SU-DHL-6 (cell line): ENCODE measurements at regions not wholly inside any gene's neighbourhood (a gene's known extent, or its start where the extent isn't known, plus 50 kb on each side); places are given as distances from the start of the nearest gene placed in this dataset.

Source experiments
- H2AFZ ChIP-seq: fragments of 200-600 bp; sonication (generic); 2 replicates; pipeline ENCODE4 v1.6.1; 2014; ENCODE audit warnings: low read depth, mild to moderate bottlenecking, moderate library complexity, mixed read lengths, antibody characterized with exemption, low read length; ENCODE audit not compliant: severe bottlenecking
- H3F3A ChIP-seq: fragments of 200-600 bp; shearing (Covaris generic); 2 replicates; pipeline ENCODE4 v1.6.0; 2016; ENCODE audit warnings: antibody characterized with exemption, mild to moderate bottlenecking; ENCODE audit not compliant: insufficient read depth
- H3K27ac ChIP-seq: fragments of 200-600 bp; sonication (generic); 2 replicates; pipeline ENCODE4 v1.5.1; 2016; ENCODE audit warnings: low read depth, mild to moderate bottlenecking, low read length, moderate library complexity, mixed read lengths
- H3K27me3 ChIP-seq: fragments of 200-600 bp; sonication (generic), shearing (Covaris generic); 2 replicates; pipeline ENCODE4 v1.6.0; 2014; ENCODE audit warnings: mild to moderate bottlenecking, low read length
- H3K36me3 ChIP-seq: fragments of 200-600 bp; sonication (generic); 2 replicates; pipeline ENCODE4 v1.6.1; 2014; ENCODE audit warnings: mild to moderate bottlenecking, low read length, mixed read lengths
- H3K4me2 ChIP-seq: fragments of 300-600, 200-600 bp; shearing (Covaris generic), sonication (generic); 2 replicates; pipeline ENCODE4 v1.6.0; 2014; ENCODE audit warnings: low read length, low read depth, mild to moderate bottlenecking; ENCODE audit not compliant: poor library complexity, severe bottlenecking
- H3K4me3 ChIP-seq: fragments of 200-600 bp; sonication (generic); 2 replicates; pipeline ENCODE4 v1.5.1; 2014; ENCODE audit warnings: antibody characterized with exemption, low read length, mild to moderate bottlenecking, mixed read lengths; ENCODE audit not compliant: insufficient read depth, poor library complexity, severe bottlenecking
- H3K79me2 ChIP-seq: fragments of 200-600 bp; sonication (generic); 2 replicates; pipeline ENCODE4 v1.6.1; 2014; ENCODE audit warnings: mild to moderate bottlenecking, low read length, moderate library complexity; ENCODE audit not compliant: insufficient read depth
- H3K9ac ChIP-seq: fragments of 200-600 bp; sonication (generic); 2 replicates; pipeline ENCODE4 v1.7.0; 2014; ENCODE audit warnings: mild to moderate bottlenecking, low read length
- H3K9me2 ChIP-seq: fragments of 200-600 bp; sonication (generic); replicated peaks from 2 replicates; pipeline ENCODE4 v1.6.1; 2014; ENCODE audit warnings: low read length; ENCODE audit not compliant: insufficient read depth
- H3K9me3 ChIP-seq: fragments of 200-600 bp; sonication (generic); 2 replicates; pipeline ENCODE4 v1.6.1; 2014; ENCODE audit warnings: low read length, mixed read lengths; ENCODE audit not compliant: insufficient read depth
- H4K20me1 ChIP-seq: fragments of 200-600 bp; sonication (generic); 2 replicates; pipeline ENCODE4 v1.6.1; 2014; ENCODE audit warnings: low read depth, mild to moderate bottlenecking, antibody characterized with exemption, low read length, moderate library complexity, mixed read lengths
- CTCF ChIP-seq: fragments of 200-600 bp; sonication (generic); IDR thresholded peaks from one replicate; pipeline ENCODE4 v1.5.1; 2017; ENCODE audit warnings: antibody characterized with exemption, mild to moderate bottlenecking, low read length, moderate library complexity; ENCODE audit not compliant: insufficient read depth, poor library complexity, severe bottlenecking
- EZH2phosphoT487 ChIP-seq: fragments of 200-600 bp; sonication (generic), shearing (Covaris generic); conservative IDR thresholded peaks from 2 replicates; pipeline ENCODE4 v1.6.1; 2018; ENCODE audit warnings: mild to moderate bottlenecking, antibody characterized with exemption, low read length, moderate library complexity, mixed read lengths

GRCh38 chr11:116360221-116360941, 412.4 kb downstream of the BUD13 start:
- no peaks in the 10 kb centered on the region for H3K27me3 ChIP-seq

GRCh38 chr11:116357784-116358544, 414.8 kb downstream of the BUD13 start:
- no peak overlapping the region for H3K9ac ChIP-seq
- H3K9me3 ChIP-seq, result no peaks in the 10 kb centered on the region
- H3F3A ChIP-seq, result no peaks in the 10 kb centered on the region
- H3K4me2 ChIP-seq, result no peak overlapping the region
- no peak overlapping the region for H3K4me3 ChIP-seq
- H2AFZ ChIP-seq, result no peak overlapping the region
- no peaks in the 10 kb centered on the region for H3K79me2 ChIP-seq
- TF ChIP-seq EZH2phosphoT487 (no peak), CTCF (no peak)
- H4K20me1 ChIP-seq, result no peaks in the 10 kb centered on the region
- H3K27ac ChIP-seq, result no peak overlapping the region
- H3K9me2 ChIP-seq, result no peaks in the 10 kb centered on the region
- no peaks in the 10 kb centered on the region for H3K27me3 ChIP-seq
- H3K36me3 ChIP-seq, result no peaks in the 10 kb centered on the region

More at GRCh38 chr11:116360221-116360941, 412.4 kb downstream of the BUD13 start:
- no peak for TF ChIP-seq EZH2phosphoT487
- no peak for TF ChIP-seq CTCF
- no peaks in the 10 kb centered on the region for H3K79me2 ChIP-seq
- no peaks in the 10 kb centered on the region for H3F3A ChIP-seq
- H4K20me1 ChIP-seq, result no peaks in the 10 kb centered on the region
- H3K9ac ChIP-seq, result no peak overlapping the region
- H3K27ac ChIP-seq, result no peak overlapping the region
- H3K4me2 ChIP-seq, result no peak overlapping the region
- H2AFZ ChIP-seq, result no peak overlapping the region
- no peaks in the 10 kb centered on the region for H3K36me3 ChIP-seq
- no peak overlapping the region for H3K4me3 ChIP-seq
- no peaks in the 10 kb centered on the region for H3K9me2 ChIP-seq
- H3K9me3 ChIP-seq, result no peaks in the 10 kb centered on the region

GRCh38 chr11:116356451-116356850, 416.3 kb downstream of the BUD13 start:
- no peak overlapping the region for H3K27ac ChIP-seq
- H2AFZ ChIP-seq, result no peak overlapping the region
- H3F3A ChIP-seq, result no peaks in the 10 kb centered on the region
- TF ChIP-seq CTCF (no peak), EZH2phosphoT487 (no peak)
- no peak overlapping the region for H3K4me2 ChIP-seq
- H3K36me3 ChIP-seq, result no peaks in the 10 kb centered on the region
- H3K9me2 ChIP-seq, result no peaks in the 10 kb centered on the region
- H3K79me2 ChIP-seq, result no peaks in the 10 kb centered on the region
- no peak overlapping the region for H3K4me3 ChIP-seq
- H3K9me3 ChIP-seq, result no peaks in the 10 kb centered on the region
- no peaks in the 10 kb centered on the region for H3K27me3 ChIP-seq
- no peak overlapping the region for H3K9ac ChIP-seq
- H4K20me1 ChIP-seq, result no peaks in the 10 kb centered on the region
